ENCODE measurements at regions not wholly inside any gene's neighbourhood (a gene's known extent, or its start where the extent isn't known, plus 50 kb on each side); places are given as distances from the start of the nearest gene placed in this dataset.

- H3K4me3 ChIP-seq, result no peak overlapping the region
- no peak overlapping the region for H3K27ac ChIP-seq
- no peak for TF ChIP-seq POLR2A (IDR thresholded peaks at IDR 0.05)
- TF ChIP-seq CTCF (IDR thresholded peaks at IDR 0.05), result no peak
- TF ChIP-seq EP300 (IDR thresholded peaks at IDR 0.05; ENCODE audit: low read depth), result no peak
- no peak for TF ChIP-seq POLR2AphosphoS5 (IDR thresholded peaks at IDR 0.05)
- no peaks in the 10 kb centered on the region for H3K27me3 ChIP-seq
- 79 to 93% methylated on average over 3 of the region's 3 CpGs for WGBS, 2 donors (ENCODE audit: low coverage in 1 of 2)
- H3K4me1 ChIP-seq, result no peaks in the 10 kb centered on the region
- no peaks in the 10 kb centered on the region for H3K9me3 ChIP-seq
- no peaks in the 10 kb centered on the region for H3K36me3 ChIP-seq
- in situ Hi-C loops (cut with MboI; ENCODE audit: low pct_ligation_motif_present in 1 of 4, low pct_unique_long_range_greater_than_20kb in 1 of 4, low sequenced_read_pairs in 3 of 4) (no loop called here), intact Hi-C loops (cut with DNase I; ENCODE audit: low total_unique reads) (no loop called here)
- no peak for DNase-seq
Measured at GRCh38 chr2:7742301-7742700, 825.1 kb downstream of the RNF144A start.

GRCh38 chr2:7744827-7745226, 827.6 kb downstream of the RNF144A start:
- intact Hi-C loops (cut with DNase I; ENCODE audit: low total_unique reads) (no loop called here), in situ Hi-C loops (cut with MboI; ENCODE audit: low pct_ligation_motif_present in 1 of 4, low pct_unique_long_range_greater_than_20kb in 1 of 4, low sequenced_read_pairs in 3 of 4) (no loop called here)
- H3K36me3 ChIP-seq, result no peaks in the 10 kb centered on the region
- no peaks in the 10 kb centered on the region for H3K27me3 ChIP-seq
- H3K27ac ChIP-seq, result no peak overlapping the region
- 83 to 85% methylated on average over 5 of the region's 5 CpGs for WGBS, 2 donors (ENCODE audit: low coverage in 1 of 2)
- H3K4me1 ChIP-seq, result no peaks in the 10 kb centered on the region
- no peaks in the 10 kb centered on the region for H3K9me3 ChIP-seq
- peak; percentile 35 for DNase-seq
- TF ChIP-seq POLR2AphosphoS5 (IDR thresholded peaks at IDR 0.05) (no peak), POLR2A (IDR thresholded peaks at IDR 0.05) (no peak), EP300 (IDR thresholded peaks at IDR 0.05; ENCODE audit: low read depth) (no peak), CTCF (IDR thresholded peaks at IDR 0.05) (no peak)
- H3K4me3 ChIP-seq, result no peak overlapping the region

DNA sequence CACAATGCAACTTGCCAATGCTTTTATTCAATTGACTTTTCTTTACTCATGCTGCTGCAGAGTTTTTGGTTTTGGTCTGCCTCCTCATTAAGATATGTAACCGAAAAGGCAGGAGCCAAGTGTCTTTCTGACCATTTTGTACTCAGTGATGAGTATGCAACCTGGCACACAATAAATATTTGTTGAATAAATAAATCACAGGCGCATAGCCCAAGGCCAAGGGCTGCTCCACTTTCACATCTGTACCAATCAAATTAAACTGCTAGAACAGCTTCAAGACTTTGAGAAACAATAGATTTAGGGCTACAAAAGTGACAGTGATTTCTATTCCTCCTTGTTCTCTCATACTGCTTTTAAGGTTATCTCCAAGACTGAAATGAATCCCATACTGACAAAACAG, 828.2 kb downstream of the RNF144A start:
- no peaks in the 10 kb centered on the region for H3K27me3 ChIP-seq
- H3K36me3 ChIP-seq, result no peaks in the 10 kb centered on the region
- in situ Hi-C loops (cut with MboI; ENCODE audit: low pct_ligation_motif_present in 1 of 4, low pct_unique_long_range_greater_than_20kb in 1 of 4, low sequenced_read_pairs in 3 of 4), result no loop called here
- no peak for TF ChIP-seq POLR2AphosphoS5 (IDR thresholded peaks at IDR 0.05)
- TF ChIP-seq POLR2A (IDR thresholded peaks at IDR 0.05), result no peak
- no peak for TF ChIP-seq EP300 (IDR thresholded peaks at IDR 0.05; ENCODE audit: low read depth)
- no peak for TF ChIP-seq CTCF (IDR thresholded peaks at IDR 0.05)
- WGBS, 2 donors (ENCODE audit: low coverage in 1 of 2), result 85 to 100% methylated on average over 2 of the region's 2 CpGs
- intact Hi-C loops (cut with DNase I; ENCODE audit: low total_unique reads), result no loop called here
- DNase-seq, result no peak
- no peaks in the 10 kb centered on the region for H3K9me3 ChIP-seq
- no peaks in the 10 kb centered on the region for H3K4me1 ChIP-seq
- H3K4me3 ChIP-seq, result no peak overlapping the region
- peak overlapping the region in 1 of 4 donors; percentile 9 for H3K27ac ChIP-seq

- Histone ChIP-seq H3K9me3 (peaks cover 4 to 5% of the 10 kb centered on the region in 2 donors), H3K36me3 (no peaks in the 10 kb centered on the region), H3K27ac (no peak overlapping the region), H3K27me3 (no peaks in the 10 kb centered on the region), H3K4me1 (no peaks in the 10 kb centered on the region), H3K4me3 (no peak overlapping the region)
- WGBS, 2 donors (ENCODE audit: low coverage in 1 of 2), result 66 to 71% methylated on average over 3 to 17 of the region's 17 CpGs
- in situ Hi-C loops (cut with MboI; ENCODE audit: low pct_ligation_motif_present in 1 of 4, low pct_unique_long_range_greater_than_20kb in 1 of 4, low sequenced_read_pairs in 3 of 4), result no loop called here
- intact Hi-C loops (cut with DNase I; ENCODE audit: low total_unique reads), result no loop called here
- TF ChIP-seq EP300 (IDR thresholded peaks at IDR 0.05; ENCODE audit: low read depth) (no peak), CTCF (IDR thresholded peaks at IDR 0.05) (no peak), POLR2AphosphoS5 (IDR thresholded peaks at IDR 0.05) (no peak), POLR2A (IDR thresholded peaks at IDR 0.05) (no peak)
- no peak for DNase-seq
Measured at GRCh38 chr2:7748717-7749415, 831.7 kb downstream of the RNF144A start.
